SHP77 (cell line): ENCODE measurements at regions not wholly inside any gene's neighbourhood (a gene's known extent, or its start where the extent isn't known, plus 50 kb on each side); places are given as distances from the start of the nearest gene placed in this dataset.

Experiments
- DNase-seq, 2 experiments: peaks; one replicate each; lab custom pipeline; 2025; lab: John Stamatoyannopoulos, UW

- DNase-seq, result no peak
Measured at GRCh38 chr18:51647942-51648341, 450.5 kb upstream of the MEX3C start.

- no peak for DNase-seq
Measured at GRCh38 chr18:51649796-51650195, 452.3 kb upstream of the MEX3C start.

GRCh38 chr18:51651761-51652160, 454.3 kb upstream of the MEX3C start:
- no peak for DNase-seq

GRCh38 chr18:51653507-51654213, 456.2 kb upstream of the MEX3C start:
- DNase-seq, result no peak

- DNase-seq, result no peak
Measured at GRCh38 chr18:51654488-51655326, 457.2 kb upstream of the MEX3C start.

GRCh38 chr18:51655327-51655698, 457.8 kb upstream of the MEX3C start:
- no peak for DNase-seq

GRCh38 chr18:51656249-51656648, 458.8 kb upstream of the MEX3C start:
- no peak for DNase-seq

- DNase-seq, result no peak
Measured at GRCh38 chr18:51658436-51658835, 461.0 kb upstream of the MEX3C start.

GRCh38 chr18:51659781-51660180, 462.3 kb upstream of the MEX3C start:
- no peak for DNase-seq

- no peak for DNase-seq
Measured at GRCh38 chr18:51660188-51660715, 462.8 kb upstream of the MEX3C start.

GRCh38 chr18:51664236-51664635, 466.8 kb upstream of the MEX3C start:
- DNase-seq, result no peak

GRCh38 chr18:51666763-51667191, 469.3 kb upstream of the MEX3C start:
- DNase-seq, result peak; percentile 65 to 76

- peak; percentile 47 for DNase-seq
Measured at GRCh38 chr18:51668101-51668500, 470.6 kb upstream of the MEX3C start.

- DNase-seq, result no peak
Measured at GRCh38 chr18:51668607-51669006, 471.1 kb upstream of the MEX3C start.

GRCh38 chr18:51686590-51686989, 489.1 kb upstream of the MEX3C start:
- no peak for DNase-seq

- no peak for DNase-seq
Measured at GRCh38 chr18:51687845-51688585, 490.5 kb upstream of the MEX3C start.

- no peak for DNase-seq
Measured at GRCh38 chr18:51692612-51693011, 495.1 kb upstream of the MEX3C start.

- DNase-seq, result no peak
Measured at GRCh38 chr18:51711298-51711889, 513.9 kb upstream of the MEX3C start.

GRCh38 chr18:51712821-51713220, 515.3 kb upstream of the MEX3C start:
- DNase-seq, result no peak

GRCh38 chr18:51716277-51716676, 518.8 kb upstream of the MEX3C start:
- DNase-seq, result no peak

GRCh38 chr18:51721388-51721787, 523.9 kb upstream of the MEX3C start:
- DNase-seq, result no peak

- DNase-seq, result no peak
Measured at GRCh38 chr18:51721996-51722395, 524.5 kb upstream of the MEX3C start.
